Body of pancreas (tissue), 4 donors: ENCODE measurements at regions not wholly inside any gene's neighbourhood (a gene's known extent, or its start where the extent isn't known, plus 50 kb on each side); places are given as distances from the start of the nearest gene placed in this dataset.

Experiments used
- POLR2A ChIP-seq, 3 donors: fragments of 450-650 bp; IDR thresholded peaks; one replicate each; pipeline ENCODE4 v1.6.1; 2016; ENCODE audit warnings: antibody characterized with exemption in 3 of 3, mild to moderate bottlenecking in 2 of 3
- TF ChIP-seq, protein P1 (sequence below), 7 experiments: fragments of 450-650 bp in 4 of 7; fragments of 200-600 bp in 3 of 7; sonication (generic) in 3 of 7; IDR thresholded peaks; one replicate each; pipeline ENCODE4 v1.5.1; 2016 to 2019; ENCODE audit warnings: antibody characterized with exemption in 7 of 7

DNA sequence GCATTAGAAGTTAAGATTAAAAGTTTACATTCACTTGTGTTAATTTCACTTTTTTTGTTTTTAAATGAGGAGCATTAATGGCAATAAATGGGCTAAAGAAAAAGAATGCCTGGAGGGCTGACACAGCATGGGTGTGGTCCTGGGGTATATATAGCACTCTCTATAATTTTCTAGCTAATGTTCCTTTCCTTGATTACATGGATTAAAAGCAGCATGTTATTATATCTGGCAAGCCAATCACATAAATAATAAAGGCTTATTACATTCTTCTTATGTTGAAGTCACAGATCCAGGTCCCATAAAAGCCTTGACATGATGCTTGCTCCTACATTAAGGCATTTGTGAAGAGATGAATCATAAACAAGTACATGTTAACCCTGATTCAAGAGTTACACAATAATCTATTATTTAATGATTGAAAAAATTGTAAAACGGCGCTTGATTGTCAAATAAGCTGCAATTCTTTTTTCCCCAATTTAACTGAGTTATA, 91.4 kb downstream of the LYPLAL1 start:
- TF ChIP-seq POLR2A (IDR thresholded peaks at IDR 0.05), result no peak
- TF ChIP-seq, protein P1, sequence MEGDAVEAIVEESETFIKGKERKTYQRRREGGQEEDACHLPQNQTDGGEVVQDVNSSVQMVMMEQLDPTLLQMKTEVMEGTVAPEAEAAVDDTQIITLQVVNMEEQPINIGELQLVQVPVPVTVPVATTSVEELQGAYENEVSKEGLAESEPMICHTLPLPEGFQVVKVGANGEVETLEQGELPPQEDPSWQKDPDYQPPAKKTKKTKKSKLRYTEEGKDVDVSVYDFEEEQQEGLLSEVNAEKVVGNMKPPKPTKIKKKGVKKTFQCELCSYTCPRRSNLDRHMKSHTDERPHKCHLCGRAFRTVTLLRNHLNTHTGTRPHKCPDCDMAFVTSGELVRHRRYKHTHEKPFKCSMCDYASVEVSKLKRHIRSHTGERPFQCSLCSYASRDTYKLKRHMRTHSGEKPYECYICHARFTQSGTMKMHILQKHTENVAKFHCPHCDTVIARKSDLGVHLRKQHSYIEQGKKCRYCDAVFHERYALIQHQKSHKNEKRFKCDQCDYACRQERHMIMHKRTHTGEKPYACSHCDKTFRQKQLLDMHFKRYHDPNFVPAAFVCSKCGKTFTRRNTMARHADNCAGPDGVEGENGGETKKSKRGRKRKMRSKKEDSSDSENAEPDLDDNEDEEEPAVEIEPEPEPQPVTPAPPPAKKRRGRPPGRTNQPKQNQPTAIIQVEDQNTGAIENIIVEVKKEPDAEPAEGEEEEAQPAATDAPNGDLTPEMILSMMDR (IDR thresholded peaks at IDR 0.05), result no peak
